Endothelial cell of umbilical vein (primary cell): ENCODE measurements at regions not wholly inside any gene's neighbourhood (a gene's known extent, or its start where the extent isn't known, plus 50 kb on each side); places are given as distances from the start of the nearest gene placed in this dataset.

Experiments used
- BruUV-seq: library from RNA; stranded (reverse); fragments of 400-500 nt; replicated peaks from 2 replicates; lab custom pipeline; 2021; lab: Mats Ljungman, UMichigan
- CTCF ChIA-PET: fragments of 300-600, 350-600 bp; sonication (Branson Sonifier 250); formaldehyde crosslinking; loops from one replicate; lab custom pipeline; 2021; ENCODE audit warnings: antibody characterized with exemption, inconsistent platforms; lab: Charles Lee
- POLR2A ChIA-PET: fragments of 300-600, 350-600 bp; sonication (Branson Sonifier 250); formaldehyde crosslinking; loops from one replicate; lab custom pipeline; 2021; ENCODE audit warnings: antibody characterized with exemption, inconsistent platforms; lab: Charles Lee
- DNase-seq: peaks from one replicate; pipeline ENCODE4 v3.0.0-alpha.2; 2011; ENCODE audit warnings: low read depth, low spot score
- FAIRE-seq: peaks from 2 replicates; lab custom pipeline; 2011; peaks lifted over from hg19 to GRCh38; lab: Jason Lieb, UNC
- H2AFZ ChIP-seq: 2 replicates; pipeline ENCODE4 v1.6.0; 2012; ENCODE audit warnings: low read depth, low read length, control low read depth, inconsistent platforms
- H3K27ac ChIP-seq: 2 replicates; pipeline ENCODE4 v1.5.1; 2011; ENCODE audit warnings: low read depth, mild to moderate bottlenecking, control low read depth, low read length, moderate library complexity; ENCODE audit not compliant: insufficient read depth
- H3K27me3 ChIP-seq, 2 experiments: 2 replicates each; pipeline versions ENCODE4 v1.6.0 to v1.6.1; 2011; ENCODE audit warnings: low read length in 2 of 2, mixed read lengths in 1 of 2; ENCODE audit not compliant: control insufficient read depth in 2 of 2, insufficient read depth in 2 of 2
- H3K36me3 ChIP-seq, 2 experiments: 2 replicates in 1 of 2; 3 replicates in 1 of 2; pipeline ENCODE4 v1.5.1; 2011; ENCODE audit warnings: low read length in 2 of 2, mild to moderate bottlenecking in 1 of 2, moderate library complexity in 1 of 2; ENCODE audit not compliant: control insufficient read depth in 2 of 2, insufficient read depth in 2 of 2; ENCODE audit errors: extremely low read depth in 1 of 2
- H3K4me1 ChIP-seq: 3 replicates; pipeline ENCODE4 v1.5.1; 2011; ENCODE audit warnings: mild to moderate bottlenecking, low read length; ENCODE audit not compliant: control insufficient read depth, insufficient read depth; ENCODE audit errors: extremely low read depth
- H3K4me2 ChIP-seq: 2 replicates; pipeline ENCODE4 v1.6.1; 2011; ENCODE audit warnings: low read length, control low read depth, mixed read lengths; ENCODE audit not compliant: insufficient read depth
- H3K4me3 ChIP-seq, 3 experiments: fragments of 200-600 bp in 1 of 3; sonication (generic), shearing (Covaris generic) in 1 of 3; replicated peaks in 1 of 3; 2 replicates each; pipeline ENCODE4 v1.5.1; 2011 to 2016; ENCODE audit warnings: control low read depth in 3 of 3, low read length in 3 of 3, mild to moderate bottlenecking in 2 of 3, inconsistent platforms in 1 of 3, low read depth in 1 of 3, moderate library complexity in 1 of 3; ENCODE audit not compliant: insufficient read depth in 1 of 3
- H3K79me2 ChIP-seq: 2 replicates; pipeline ENCODE4 v1.6.0; 2012; ENCODE audit warnings: low read length, inconsistent platforms; ENCODE audit not compliant: control insufficient read depth, insufficient read depth
- H3K9ac ChIP-seq: replicated peaks from 2 replicates; pipeline ENCODE3; 2011; ENCODE audit warnings: low read length, control low read depth; ENCODE audit not compliant: insufficient read depth; ENCODE audit errors: extremely low read depth
- H3K9me1 ChIP-seq: replicated peaks from 3 replicates; pipeline ENCODE4 v1.6.0; 2011; ENCODE audit warnings: mild to moderate bottlenecking, low read length; ENCODE audit not compliant: control insufficient read depth, insufficient read depth; ENCODE audit errors: extremely low read depth
- H3K9me3 ChIP-seq: replicated peaks from 2 replicates; pipeline ENCODE4 v1.5.1; 2012; ENCODE audit warnings: low read length, inconsistent platforms; ENCODE audit not compliant: control insufficient read depth, insufficient read depth
- H4K20me1 ChIP-seq: replicated peaks from 2 replicates; pipeline ENCODE3; 2011; ENCODE audit warnings: mild to moderate bottlenecking, low read length; ENCODE audit not compliant: control insufficient read depth, insufficient read depth; ENCODE audit errors: extremely low read depth
- CTCF ChIP-seq, 2 donors: IDR thresholded peaks; 1 replicate in 1 of 2; 2 replicates in 1 of 2; pipeline ENCODE4 v1.5.1; 2011; ENCODE audit warnings: low read length in 2 of 2, mild to moderate bottlenecking in 2 of 2, moderate library complexity in 2 of 2, control low read depth in 1 of 2, inconsistent platforms in 1 of 2, low read depth in 1 of 2; ENCODE audit not compliant: insufficient read depth in 1 of 2; ENCODE audit errors: extremely low read depth in 1 of 2
- EZH2 ChIP-seq: IDR thresholded peaks from 2 replicates; pipeline ENCODE4 v1.6.1; 2012; ENCODE audit warnings: borderline replicate concordance, low read depth, mild to moderate bottlenecking, moderate library complexity, low read length, inconsistent platforms; ENCODE audit not compliant: severe bottlenecking
- FOS ChIP-seq: IDR thresholded peaks from 2 replicates; pipeline ENCODE4 v1.6.1; 2011; ENCODE audit warnings: mild to moderate bottlenecking, low read length, moderate library complexity, borderline replicate concordance; ENCODE audit not compliant: insufficient read depth
- GATA2 ChIP-seq: IDR thresholded peaks from 2 replicates; pipeline ENCODE4 v1.7.0; 2011; ENCODE audit warnings: low read depth, mild to moderate bottlenecking, moderate library complexity, mixed read lengths, low read length; ENCODE audit not compliant: insufficient read length, insufficient read depth
- JUN ChIP-seq: IDR thresholded peaks from 2 replicates; pipeline ENCODE4 v1.6.1; 2011; ENCODE audit warnings: borderline replicate concordance, low read depth; ENCODE audit not compliant: insufficient read length, insufficient read depth
- MAX ChIP-seq: IDR thresholded peaks from 2 replicates; pipeline ENCODE4 v1.6.1; 2011; ENCODE audit not compliant: insufficient read depth, insufficient read length
- MYC ChIP-seq: IDR thresholded peaks from one replicate; pipeline ENCODE4 v1.6.1; 2011; ENCODE audit warnings: mild to moderate bottlenecking, low read depth, low read length
- POLR2A ChIP-seq: IDR thresholded peaks from 2 replicates; pipeline ENCODE4 v1.6.1; 2012; ENCODE audit warnings: low read depth, mild to moderate bottlenecking, control low read depth, low read length
- POLR2AphosphoS5 ChIP-seq: IDR thresholded peaks from 2 replicates; pipeline ENCODE4 v1.6.1; 2012; ENCODE audit warnings: low read depth, mild to moderate bottlenecking, control low read depth, low read length, moderate library complexity; ENCODE audit not compliant: insufficient read depth
- dilution Hi-C: fragments of 300-500 bp; cut with MboI; formaldehyde crosslinking; loops from one replicate; pipeline ENCODE4 v1.15.0; 2019; ENCODE audit warnings: low sequenced_read_pairs; ENCODE audit not compliant: extremely low pct_ligation_motif_present
- intact Hi-C: fragments of 100-400 bp; cut with micrococcal nuclease; formaldehyde crosslinking; loops from one replicate; pipeline ENCODE4 v1.10.0; 2022

DNA sequence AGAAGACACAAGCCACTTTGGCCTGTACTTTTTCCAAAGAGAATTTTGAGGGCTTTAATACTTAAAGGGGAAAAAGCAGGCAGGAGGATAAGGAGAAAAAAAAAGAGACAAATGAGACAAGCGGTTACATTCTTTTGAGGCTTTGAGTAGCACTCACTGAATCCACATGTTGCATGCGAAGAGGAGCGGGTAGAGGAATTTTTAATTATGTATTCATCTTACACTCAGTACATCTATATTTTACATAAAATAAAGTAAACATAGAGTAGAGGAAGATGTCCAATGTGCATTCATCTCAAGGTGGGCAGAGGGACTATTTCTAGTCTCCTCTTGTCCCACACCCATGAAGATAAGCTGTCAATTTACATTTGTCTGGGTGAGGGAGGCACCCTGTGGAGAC lies 266.9 kb downstream of the CD109 start:
- BruUV-seq: no TSS peak
- no peak overlapping the region for H3K27ac ChIP-seq
- ChIA-PET CTCF (no interaction called here), POLR2A (no interaction called here)
- no peak for FAIRE-seq
- H3K4me3 ChIP-seq: no peak overlapping the region
- TF ChIP-seq GATA2 (no peak), CTCF (IDR thresholded peaks at IDR 0.05; ENCODE audit: extremely low read depth in 1 of 2, insufficient read depth in 1 of 2, low read depth in 1 of 2, low read length in 2 of 2) (no peak), POLR2A (no peak), JUN (no peak), EZH2 (no peak), MAX (no peak), POLR2AphosphoS5 (no peak)
- intact Hi-C loops: no loop called here
- no peaks in the 10 kb centered on the region for H3K9me3 ChIP-seq
- dilution Hi-C loops: no loop called here
- H3K9ac ChIP-seq: no peak overlapping the region
- H3K36me3 ChIP-seq: no peaks in the 10 kb centered on the region
- H3K27me3 ChIP-seq: peaks cover 9 to 12% of the 10 kb centered on the region in 2 experiments
- no peaks in the 10 kb centered on the region for H4K20me1 ChIP-seq
- no peak overlapping the region for H3K4me2 ChIP-seq
- no peak overlapping the region for H2AFZ ChIP-seq
- no peaks in the 10 kb centered on the region for H3K79me2 ChIP-seq
- no peaks in the 10 kb centered on the region for H3K9me1 ChIP-seq
- no peaks in the 10 kb centered on the region for H3K4me1 ChIP-seq
- DNase-seq: no peak

GRCh38 chr6:73956305-73956704 lies 260.3 kb downstream of the CD109 start:
- dilution Hi-C loops: no loop called here
- no peak overlapping the region for H3K27ac ChIP-seq
- no peak for TF ChIP-seq EZH2
- no peak for TF ChIP-seq MAX
- TF ChIP-seq POLR2A: no peak
- TF ChIP-seq JUN: no peak
- TF ChIP-seq POLR2AphosphoS5: no peak
- TF ChIP-seq GATA2: no peak
- no peak for TF ChIP-seq CTCF (IDR thresholded peaks at IDR 0.05; ENCODE audit: extremely low read depth in 1 of 2, insufficient read depth in 1 of 2, low read depth in 1 of 2, low read length in 2 of 2)
- TF ChIP-seq FOS: no peak
- no peak for TF ChIP-seq MYC
- ChIA-PET POLR2A (no interaction called here), CTCF (no interaction called here)
- H3K4me3 ChIP-seq: no peak overlapping the region
- intact Hi-C loops: no loop called here
- no peaks in the 10 kb centered on the region for H3K9me1 ChIP-seq
- no peaks in the 10 kb centered on the region for H3K36me3 ChIP-seq
- DNase-seq: no peak
- no peaks in the 10 kb centered on the region for H4K20me1 ChIP-seq
- no peak overlapping the region for H3K9ac ChIP-seq
- H2AFZ ChIP-seq: no peak overlapping the region
- H3K4me2 ChIP-seq: no peak overlapping the region
- no peaks in the 10 kb centered on the region for H3K4me1 ChIP-seq
- BruUV-seq: no TSS peak
- no peak for FAIRE-seq
- no peaks in the 10 kb centered on the region for H3K9me3 ChIP-seq
- H3K27me3 ChIP-seq: peaks cover 3 to 4% of the 10 kb centered on the region in 2 experiments
- no peaks in the 10 kb centered on the region for H3K79me2 ChIP-seq
